GM21825 (cell line): ENCODE measurements at regions not wholly inside any gene's neighbourhood (a gene's known extent, or its start where the extent isn't known, plus 50 kb on each side); places are given as distances from the start of the nearest gene placed in this dataset.

ENCODE experiments used
- ATAC-seq: cut with Tn5 transposase; IDR thresholded peaks from one replicate; pipeline ENCODE4 v1.9.1; 2021; ENCODE audit warnings: mild to moderate bottlenecking, moderate library complexity; ENCODE audit not compliant: unreplicated experiment

GRCh38 chr3:43970351-43970750 is 271.3 kb upstream of the TOPAZ1 start:
- no peak for ATAC-seq

DNA sequence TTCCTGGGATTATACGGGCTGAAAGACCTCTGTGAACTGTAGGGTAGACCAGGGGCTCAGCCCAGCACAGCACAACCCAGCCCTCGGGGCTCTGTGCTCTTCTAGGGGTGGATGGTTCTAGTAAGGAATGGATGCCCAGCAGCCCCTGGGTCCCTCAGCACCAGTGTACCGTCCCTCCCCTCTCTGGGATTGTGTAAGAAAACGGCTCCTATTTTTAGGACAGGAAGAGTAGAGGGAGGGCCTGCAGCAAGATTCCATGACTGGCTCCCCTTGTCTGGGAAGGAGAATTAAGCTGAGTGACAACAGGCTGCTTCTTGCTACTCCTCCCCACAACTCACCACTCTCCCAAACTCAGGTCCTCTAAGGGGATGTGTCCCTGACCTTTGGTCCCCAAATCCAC is 270.8 kb upstream of the TOPAZ1 start:
- no peak for ATAC-seq

- no peak for ATAC-seq
These were observed 270.2 kb upstream of the TOPAZ1 start for GRCh38 chr3:43971486-43971885.

- ATAC-seq, result no peak
These were observed 263.0 kb upstream of the TOPAZ1 start for GRCh38 chr3:43978708-43979107.

DNA sequence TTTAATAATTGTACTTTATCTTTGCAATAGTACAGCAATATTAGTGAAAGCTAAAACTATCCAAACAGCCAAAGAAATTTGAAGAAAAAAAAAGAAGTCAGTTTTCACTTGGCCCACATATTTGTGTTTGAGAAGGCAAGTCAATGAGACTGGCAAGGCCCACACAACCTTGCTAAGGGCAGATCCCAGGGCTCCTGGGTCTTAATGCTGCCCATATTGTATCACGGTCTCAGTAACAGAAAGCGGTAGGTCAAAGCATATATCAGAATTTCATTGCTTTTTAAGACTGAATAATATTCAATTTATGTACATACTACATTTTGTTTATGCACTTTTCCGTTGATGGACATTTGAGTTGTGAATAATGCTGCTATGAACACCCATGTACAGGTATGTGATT is 262.0 kb upstream of the TOPAZ1 start:
- ATAC-seq, result no peak

DNA sequence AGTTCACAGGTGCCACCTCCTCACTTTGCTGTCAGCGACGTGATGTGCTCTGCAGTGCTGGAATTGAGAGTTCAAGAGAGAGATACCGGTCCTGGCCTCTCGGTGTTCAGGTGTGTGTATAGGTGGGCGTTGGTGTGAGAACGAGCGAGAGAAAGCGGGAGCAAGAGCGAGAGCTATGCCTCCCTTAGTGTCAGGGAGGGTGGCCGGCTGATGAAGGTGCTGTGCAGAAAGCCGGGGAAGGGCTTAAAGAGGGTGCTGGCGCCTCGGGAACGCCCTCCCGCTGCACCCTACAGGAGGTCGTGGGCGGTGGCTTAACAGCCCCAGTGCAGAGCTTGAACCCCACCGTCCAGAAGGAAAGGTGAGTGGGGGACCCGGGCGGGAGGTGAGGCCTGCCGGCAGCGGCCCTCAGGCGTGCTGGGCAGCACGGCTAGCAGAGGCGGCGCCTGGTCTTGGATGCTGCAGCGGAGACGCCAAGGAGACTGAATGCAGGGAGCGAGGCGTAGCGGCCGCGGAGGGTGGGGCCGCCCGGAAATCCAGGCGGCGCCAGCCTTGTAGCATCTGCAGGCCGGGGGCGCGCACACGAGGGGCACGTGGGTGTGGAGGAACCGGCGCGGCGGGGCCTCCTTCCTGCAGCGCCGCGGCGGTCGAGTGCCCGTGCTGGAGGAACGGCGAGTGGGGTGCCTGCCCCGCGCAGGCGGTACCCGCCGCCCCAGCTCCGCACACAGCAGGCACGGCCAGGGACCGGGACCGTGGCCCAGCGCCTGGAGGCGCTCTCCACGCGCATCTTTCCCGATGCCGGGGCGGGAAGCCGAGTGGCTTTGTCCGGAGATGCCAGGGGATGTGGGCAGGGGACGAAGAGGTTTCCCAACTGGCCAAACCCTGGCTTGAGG is 246.8 kb upstream of the TOPAZ1 start:
- no peak for ATAC-seq

DNA sequence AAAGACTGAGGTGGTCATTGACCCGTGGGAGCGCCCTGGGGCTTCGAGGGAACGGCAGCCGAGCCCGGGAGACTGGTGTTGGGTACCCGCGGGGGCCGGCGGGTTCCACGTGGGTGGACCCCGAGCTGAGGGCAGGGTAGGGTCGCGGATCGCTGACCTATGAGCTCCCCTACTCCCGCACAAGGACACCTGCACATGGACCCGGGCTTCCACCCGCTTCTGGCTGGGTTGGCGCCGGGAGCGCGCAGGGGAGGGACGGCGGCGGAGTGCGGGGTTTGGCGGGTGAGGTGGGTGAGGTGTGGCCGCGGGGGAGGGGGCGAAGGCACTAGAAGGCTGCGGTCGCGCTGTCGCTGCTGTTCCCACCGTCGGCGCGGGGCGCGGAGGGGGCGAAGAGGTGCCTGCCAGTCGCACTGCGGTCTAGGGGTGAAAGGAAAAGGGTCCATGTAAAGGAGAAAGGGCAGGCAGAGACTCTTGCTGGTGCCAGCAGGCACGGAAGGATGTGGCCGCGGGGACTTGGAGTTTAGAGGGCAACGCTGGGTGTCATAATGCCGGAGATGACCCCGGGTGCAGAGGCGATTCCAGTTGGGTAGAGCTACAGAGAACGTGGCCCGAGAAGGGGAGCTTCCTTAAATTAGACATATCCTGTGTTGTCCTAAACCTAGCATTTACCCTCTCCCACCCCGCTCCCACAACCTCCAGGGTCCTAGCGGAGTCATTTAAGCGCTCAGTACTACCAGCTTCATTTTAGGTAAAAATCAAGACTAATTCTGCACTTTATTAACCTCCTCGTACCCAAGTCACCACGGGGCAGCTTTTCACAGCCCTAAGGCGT is 245.9 kb upstream of the TOPAZ1 start:
- ATAC-seq, result no peak

DNA sequence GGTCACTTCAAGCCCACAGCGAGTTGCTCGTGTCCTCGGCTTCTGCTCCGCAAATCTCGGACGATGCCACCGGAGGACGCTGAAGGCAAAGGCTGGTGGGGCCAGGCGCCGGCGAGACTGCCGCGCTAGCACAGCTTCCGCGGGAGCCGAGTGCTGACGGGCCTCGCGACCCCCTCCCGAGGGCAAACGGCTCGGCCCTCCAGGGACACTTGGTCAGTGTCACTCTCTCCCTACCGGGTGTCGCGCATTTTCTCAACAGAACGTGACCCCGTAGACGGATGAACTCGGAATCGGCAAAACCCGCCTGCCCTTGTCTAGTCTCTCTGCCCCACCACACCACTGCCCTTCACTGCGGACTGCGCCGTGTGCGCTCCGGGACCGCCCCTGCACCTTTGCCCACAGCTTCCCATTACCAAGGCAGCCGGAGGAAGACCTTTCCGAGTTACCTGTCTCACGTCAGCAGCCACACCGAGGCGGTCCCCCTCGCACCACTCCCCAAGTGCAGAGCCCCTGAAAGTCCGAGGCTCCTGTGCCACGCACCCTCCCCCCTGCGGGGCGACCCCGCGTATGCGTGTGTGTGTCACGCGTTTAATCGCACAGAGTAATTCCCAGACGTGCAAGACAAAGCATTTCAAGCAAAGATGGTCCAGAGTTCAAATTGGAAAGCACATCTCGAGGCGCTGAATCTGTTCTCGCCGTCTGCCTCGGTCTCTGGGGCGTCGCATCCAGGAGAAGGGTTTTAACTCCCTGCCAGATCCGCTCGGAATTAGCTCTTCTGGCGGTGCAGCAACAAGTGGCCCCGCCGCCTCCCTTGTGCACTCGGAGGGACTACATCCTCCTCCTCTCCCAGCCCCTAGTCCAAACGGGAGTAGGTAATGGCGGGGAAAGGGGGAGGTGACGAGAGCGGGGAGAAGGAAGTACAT is 245.0 kb upstream of the TOPAZ1 start:
- no peak for ATAC-seq

DNA sequence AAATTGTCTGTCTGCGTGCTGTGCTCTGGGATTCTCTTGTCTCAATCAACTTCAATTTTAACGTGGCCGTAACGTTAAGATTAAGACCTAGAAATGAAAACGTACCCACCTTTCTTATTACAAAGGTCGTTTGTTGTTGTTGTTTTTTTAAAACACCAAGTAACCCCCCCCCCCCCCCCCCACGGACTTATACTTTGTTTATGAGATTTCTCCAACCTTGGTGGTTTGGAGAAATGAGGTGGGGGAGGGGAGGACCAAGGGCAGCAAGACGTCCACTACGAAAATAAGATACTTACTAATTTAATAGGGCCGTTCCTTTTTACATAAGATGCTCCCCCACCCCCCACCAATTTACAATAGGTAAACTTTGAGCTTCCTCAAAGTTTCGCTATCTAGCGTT is 244.4 kb upstream of the TOPAZ1 start:
- no peak for ATAC-seq

DNA sequence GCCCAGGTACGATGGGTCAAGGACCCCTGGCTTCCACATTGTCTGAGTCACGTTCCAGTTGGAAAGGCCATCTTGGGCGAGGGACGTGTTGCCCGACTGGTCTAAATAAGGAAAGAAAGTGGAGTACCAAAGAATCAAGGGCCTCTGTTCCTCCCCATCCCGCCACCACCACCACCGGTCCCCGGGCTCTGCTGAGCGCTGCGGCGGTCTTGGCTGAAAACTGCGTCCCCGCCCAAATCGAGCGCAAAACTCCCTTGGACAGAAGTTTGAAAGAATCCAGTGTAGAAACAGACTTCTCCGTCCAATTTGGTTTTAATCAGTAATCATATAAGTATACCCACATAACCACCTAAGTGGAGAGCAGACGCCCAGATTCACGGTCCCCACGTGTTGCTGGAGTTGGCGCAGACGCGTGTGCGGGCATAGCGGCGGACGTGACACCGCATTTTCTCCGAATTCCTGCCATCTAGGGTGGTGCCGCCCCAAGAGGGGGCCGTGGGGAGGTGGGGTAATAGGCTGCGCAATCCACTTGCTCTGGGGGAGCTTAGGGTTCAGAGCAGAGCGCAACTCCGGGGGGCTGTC is 243.8 kb upstream of the TOPAZ1 start:
- no peak for ATAC-seq

DNA sequence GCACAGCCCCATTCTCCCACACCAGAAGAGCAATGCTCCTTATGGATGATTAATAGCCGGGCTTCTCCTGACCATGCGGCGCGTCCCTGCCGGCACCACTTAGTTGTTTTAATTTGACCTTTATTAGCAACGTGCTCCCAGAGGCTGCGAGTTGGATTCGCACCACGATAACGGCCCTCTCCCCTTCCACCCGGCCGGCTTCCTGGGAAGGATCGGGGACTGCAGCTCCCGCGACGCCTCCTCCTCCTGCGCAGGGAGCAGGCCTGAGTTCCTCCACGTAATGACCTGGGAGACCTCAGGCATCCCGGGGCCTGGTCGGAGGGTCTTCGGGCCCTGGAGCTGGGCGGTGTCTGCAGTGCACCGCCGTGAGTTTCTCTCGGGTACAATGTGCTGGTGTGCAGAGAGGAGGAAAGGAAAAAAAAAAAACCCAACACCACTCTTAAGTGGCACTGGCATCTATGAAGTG is 243.3 kb upstream of the TOPAZ1 start:
- ATAC-seq, result no peak

DNA sequence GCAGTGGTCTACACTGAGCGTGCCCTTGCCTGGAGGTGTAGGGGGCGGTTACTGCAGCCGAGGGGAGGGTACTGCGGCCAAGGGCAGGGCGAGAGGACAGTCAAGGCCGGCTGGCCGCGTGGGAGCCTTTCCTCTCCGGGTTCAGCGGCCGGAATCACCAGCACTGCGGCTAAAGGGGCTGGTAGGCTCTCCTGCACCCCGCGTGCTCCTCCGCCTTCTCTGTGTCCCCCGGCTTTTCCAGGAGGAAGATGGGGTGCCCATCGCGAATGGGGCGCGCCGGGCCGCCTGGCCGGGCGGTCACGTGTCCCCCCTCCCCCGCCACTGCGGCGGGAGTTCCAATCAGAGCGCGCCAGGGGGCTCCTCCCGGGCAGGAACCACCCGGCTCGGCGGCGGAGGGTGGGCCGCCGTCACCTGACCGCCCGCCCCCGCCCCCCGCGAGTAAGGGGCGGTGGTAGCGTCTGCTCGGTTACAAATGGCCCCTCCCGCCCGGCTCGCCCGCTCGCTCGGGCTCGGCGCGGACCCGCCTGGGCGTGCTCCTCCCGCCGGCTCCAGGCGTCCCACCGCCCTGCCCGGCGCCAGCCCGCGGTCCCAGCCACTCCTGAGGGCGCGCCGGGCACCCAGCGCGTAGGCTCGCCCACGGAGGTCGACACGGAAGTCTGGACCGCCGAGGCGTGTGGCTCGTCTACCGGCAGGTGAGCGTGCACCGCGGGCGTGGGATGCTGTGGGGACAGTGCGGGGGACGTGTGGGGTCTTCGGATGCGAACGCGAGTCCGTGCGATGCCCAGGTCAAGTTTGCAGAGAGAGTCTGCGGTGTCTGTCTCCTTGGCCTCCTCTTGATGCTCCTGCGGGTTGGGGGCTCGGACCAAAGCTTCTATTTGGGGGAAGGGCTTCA is 242.6 kb upstream of the TOPAZ1 start:
- ATAC-seq, result peak; percentile 47

DNA sequence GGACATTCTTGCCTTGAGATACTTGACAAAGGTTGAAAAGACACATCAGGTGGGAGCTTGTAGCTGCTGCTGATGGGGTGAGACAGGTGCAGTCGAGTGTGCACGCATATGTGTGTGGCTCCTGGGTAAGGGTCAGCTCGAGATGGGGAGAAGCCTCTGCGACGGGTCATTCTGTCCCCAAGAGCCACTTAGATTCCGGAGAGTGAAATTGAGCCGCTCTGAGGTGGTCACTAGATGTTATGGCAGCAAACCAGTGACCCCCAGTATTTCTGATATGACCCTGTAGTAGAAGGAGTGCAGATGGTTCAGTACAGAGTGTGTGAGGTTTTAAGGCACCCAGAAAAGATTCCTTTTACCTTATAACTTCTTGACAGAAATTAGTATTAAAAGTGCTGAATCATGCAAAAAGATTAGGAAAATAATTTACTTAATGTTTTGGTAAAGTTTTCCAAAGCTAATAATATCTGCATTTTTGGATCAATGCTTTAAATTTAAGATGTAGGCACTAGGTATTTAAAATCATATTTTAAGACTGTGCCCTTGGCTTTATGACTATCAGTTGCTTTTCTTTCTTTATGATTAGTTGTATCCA is 241.9 kb upstream of the TOPAZ1 start:
- ATAC-seq, result no peak

DNA sequence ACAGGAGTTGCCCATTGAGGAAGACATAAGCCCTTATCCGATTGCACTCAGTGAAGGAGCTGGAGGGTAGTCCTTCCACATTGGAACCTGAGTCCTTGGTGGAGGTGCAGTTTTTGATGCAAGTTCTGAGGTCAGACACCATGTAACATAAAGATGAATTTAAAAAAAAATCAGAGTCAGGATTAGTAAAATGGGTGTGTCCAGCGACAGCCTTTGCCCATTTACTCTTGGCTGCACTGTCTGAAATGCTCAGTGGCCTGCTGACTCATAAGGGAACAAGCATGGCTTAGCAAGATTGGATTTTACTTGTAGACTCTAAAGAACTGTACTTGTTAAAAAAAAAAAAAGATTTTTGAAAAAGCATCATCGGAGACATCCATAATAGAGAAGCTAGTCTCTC is 241.1 kb upstream of the TOPAZ1 start:
- ATAC-seq, result no peak

DNA sequence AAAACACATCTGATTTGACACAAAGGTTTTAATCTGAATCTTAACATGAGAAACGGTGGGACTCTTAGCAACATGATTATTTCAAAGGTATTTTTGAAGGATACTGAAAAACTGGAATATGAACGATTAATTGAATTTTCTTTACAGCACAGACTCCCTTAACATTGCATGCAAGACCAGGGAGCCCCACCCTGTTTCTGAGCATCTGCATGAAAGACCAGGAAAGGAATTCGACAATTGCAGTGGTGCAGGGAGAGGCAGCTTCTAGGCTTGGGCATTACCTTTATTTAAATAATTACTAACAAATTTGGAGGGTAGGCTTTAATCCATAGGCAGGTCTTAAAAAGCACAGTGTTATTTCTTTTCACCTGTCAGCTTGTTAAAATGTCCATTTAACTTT is 240.6 kb upstream of the TOPAZ1 start:
- ATAC-seq, result no peak

GRCh38 chr3:44003801-44004200 is 237.9 kb upstream of the TOPAZ1 start:
- ATAC-seq, result no peak

- ATAC-seq, result no peak
These were observed 230.0 kb upstream of the TOPAZ1 start for GRCh38 chr3:44011680-44012079.

DNA sequence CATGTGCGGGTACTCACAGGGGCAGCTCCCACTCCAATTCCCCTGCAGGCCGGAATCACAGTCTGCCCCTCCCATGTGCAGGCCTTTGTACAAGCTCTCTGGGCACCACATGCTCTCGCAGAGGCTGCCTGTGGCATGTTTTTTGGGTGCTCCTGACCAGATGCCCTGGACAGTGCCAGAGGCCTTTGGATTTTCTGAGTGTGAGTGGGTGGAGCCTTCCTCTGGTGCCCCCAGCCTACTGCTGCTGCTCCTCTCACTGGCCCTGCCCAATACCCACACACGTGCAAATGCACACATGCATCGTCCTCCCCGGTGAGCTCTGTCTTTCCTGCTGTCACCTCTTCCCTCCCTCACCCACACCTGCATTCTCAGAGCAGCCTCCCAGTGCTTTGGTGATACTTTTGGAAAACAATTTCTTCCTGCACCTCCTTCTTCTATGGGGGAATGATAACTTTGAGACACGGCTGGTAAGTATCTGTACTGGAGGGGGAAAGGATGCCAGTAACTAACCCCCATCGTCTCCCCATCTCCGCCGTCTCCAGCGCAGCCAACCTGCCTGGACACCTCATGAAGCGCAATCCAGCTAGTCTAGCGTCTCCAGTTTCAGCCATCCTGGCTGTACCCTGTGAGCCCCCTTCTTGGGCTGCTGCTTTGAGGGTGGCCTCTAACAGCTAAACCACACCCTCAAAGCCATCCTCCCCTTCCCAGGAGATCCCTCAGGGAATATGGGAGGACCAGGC is 229.4 kb upstream of the TOPAZ1 start:
- no peak for ATAC-seq
